Liver (tissue), 8 donors: ENCODE measurements at regions not wholly inside any gene's neighbourhood (a gene's known extent, or its start where the extent isn't known, plus 50 kb on each side); places are given as distances from the start of the nearest gene placed in this dataset.

ENCODE experiments used
- DNase-seq: peaks from one replicate; pipeline ENCODE4 v3.0.0-alpha.2; 2017; ENCODE audit warnings: low spot score
- H3K27ac ChIP-seq, 2 donors: one replicate each; pipeline ENCODE4 v1.7.0; 2013; ENCODE audit warnings: inconsistent platforms in 2 of 2, low read length in 2 of 2, control low read depth in 1 of 2, low read depth in 1 of 2, mild to moderate bottlenecking in 1 of 2
- H3K27me3 ChIP-seq, 4 donors: one replicate each; pipeline versions ENCODE4 v1.6.1 to v1.7.0; 2013; ENCODE audit warnings: low read length in 3 of 4, inconsistent platforms in 1 of 4, mild to moderate bottlenecking in 1 of 4, moderate library complexity in 1 of 4; ENCODE audit not compliant: control insufficient read depth in 4 of 4, insufficient read depth in 4 of 4
- H3K36me3 ChIP-seq, 4 donors: one replicate each; pipeline versions ENCODE4 v1.6.1 to v1.7.0; 2013; ENCODE audit warnings: low read length in 3 of 4, mild to moderate bottlenecking in 3 of 4, low read depth in 1 of 4, moderate library complexity in 1 of 4; ENCODE audit not compliant: control insufficient read depth in 4 of 4, insufficient read depth in 3 of 4
- H3K4me1 ChIP-seq, 4 donors: one replicate each; pipeline versions ENCODE4 v1.6.1 to v1.7.0; 2013; ENCODE audit warnings: low read length in 3 of 4, mild to moderate bottlenecking in 3 of 4, moderate library complexity in 1 of 4; ENCODE audit not compliant: control insufficient read depth in 4 of 4, insufficient read depth in 4 of 4
- H3K4me3 ChIP-seq, 3 donors: one replicate each; pipeline versions ENCODE4 v1.6.1 to v1.7.0; 2013; ENCODE audit warnings: low read length in 3 of 3, control low read depth in 1 of 3, low read depth in 1 of 3, mild to moderate bottlenecking in 1 of 3
- H3K9ac ChIP-seq, 2 donors: one replicate each; pipeline ENCODE4 v1.7.0; 2013; ENCODE audit warnings: low read length in 2 of 2, mild to moderate bottlenecking in 2 of 2, moderate library complexity in 2 of 2, control low read depth in 1 of 2, low read depth in 1 of 2
- H3K9me3 ChIP-seq, 4 donors: one replicate each; pipeline versions ENCODE4 v1.6.1 to v1.7.0; 2013; ENCODE audit warnings: low read length in 3 of 4; ENCODE audit not compliant: control insufficient read depth in 4 of 4
- ATF3 ChIP-seq: IDR thresholded peaks from 2 replicates; pipeline ENCODE4 v1.6.1; 2016; ENCODE audit warnings: antibody characterized with exemption
- CTCF ChIP-seq: fragments of 150-350 bp; IDR thresholded peaks from 2 replicates; pipeline ENCODE4 v1.5.1; 2017; ENCODE audit warnings: improper control_type of control experiment, low read depth, low read length; ENCODE audit not compliant: missing input control
- EGR1 ChIP-seq, 2 donors: IDR thresholded peaks; 2 replicates each; pipeline ENCODE4 v1.6.1; 2016 to 2018; ENCODE audit warnings: antibody characterized with exemption in 2 of 2, low read depth in 2 of 2
- FOXA1 ChIP-seq: IDR thresholded peaks from 2 replicates; pipeline ENCODE4 v1.6.1; 2016; ENCODE audit warnings: antibody characterized with exemption
- FOXA2 ChIP-seq: IDR thresholded peaks from 2 replicates; pipeline ENCODE4 v1.6.1; 2016; ENCODE audit warnings: antibody characterized with exemption
- GABPA ChIP-seq, 2 donors: IDR thresholded peaks in 1 of 2; conservative IDR thresholded peaks in 1 of 2; 2 replicates each; pipeline ENCODE4 v1.6.1; 2016; ENCODE audit warnings: antibody characterized with exemption in 2 of 2, mild to moderate bottlenecking in 1 of 2, moderate library complexity in 1 of 2
- HNF4A ChIP-seq, 2 donors: conservative IDR thresholded peaks; 2 replicates each; pipeline ENCODE4 v1.6.1; 2016; ENCODE audit warnings: antibody characterized with exemption in 2 of 2, mild to moderate bottlenecking in 2 of 2
- HNF4G ChIP-seq: IDR thresholded peaks from 2 replicates; pipeline ENCODE4 v1.6.1; 2016; ENCODE audit warnings: antibody characterized with exemption
- JUND ChIP-seq, 2 donors: IDR thresholded peaks; 2 replicates each; pipeline ENCODE4 v1.6.1; 2016; ENCODE audit warnings: antibody characterized with exemption in 2 of 2
- MAX ChIP-seq: IDR thresholded peaks from 2 replicates; pipeline ENCODE4 v1.6.1; 2016; ENCODE audit warnings: antibody characterized with exemption
- NR2F2 ChIP-seq: IDR thresholded peaks from 2 replicates; pipeline ENCODE4 v1.6.1; 2016; ENCODE audit warnings: antibody characterized with exemption
- RAD21 ChIP-seq, 2 donors: IDR thresholded peaks; 2 replicates each; pipeline ENCODE4 v1.6.1; 2016; ENCODE audit warnings: antibody characterized with exemption in 2 of 2, mild to moderate bottlenecking in 2 of 2
- REST ChIP-seq: IDR thresholded peaks from 2 replicates; pipeline ENCODE4 v1.6.1; 2016; ENCODE audit warnings: antibody characterized with exemption, mild to moderate bottlenecking
- RXRA ChIP-seq, 2 donors: IDR thresholded peaks; 2 replicates each; pipeline ENCODE4 v1.6.1; 2017 to 2018; ENCODE audit warnings: antibody characterized with exemption in 2 of 2, mild to moderate bottlenecking in 1 of 2
- SP1 ChIP-seq: IDR thresholded peaks from 2 replicates; pipeline ENCODE4 v1.6.1; 2018; ENCODE audit warnings: antibody characterized with exemption, mild to moderate bottlenecking
- TAF1 ChIP-seq: conservative IDR thresholded peaks from 2 replicates; pipeline ENCODE4 v1.6.1; 2016; ENCODE audit warnings: antibody characterized with exemption, mild to moderate bottlenecking
- YY1 ChIP-seq: IDR thresholded peaks from 2 replicates; pipeline ENCODE4 v1.6.1; 2016; ENCODE audit warnings: antibody characterized with exemption, mild to moderate bottlenecking
- ZBTB33 ChIP-seq: IDR thresholded peaks from 2 replicates; pipeline ENCODE4 v1.6.1; 2016; ENCODE audit warnings: antibody characterized with exemption
- WGBS: extraction: QIAGEN DNeasy Blood & Tissue Kit; methylation state at CpG from one replicate; pipeline ENCODE4 v1.1.7; 2013; 5-methylcytosine and 5-hydroxymethylcytosine counted together
- donor health status: healthy.
- donor health status: healthy.
- donor health status: healthy.
- donor health status: healthy.
- donor health status: healthy.

- H3K9ac ChIP-seq, result no peak overlapping the region
- no peak for TF ChIP-seq RXRA (IDR thresholded peaks at IDR 0.05)
- no peak for TF ChIP-seq EGR1 (IDR thresholded peaks at IDR 0.05; ENCODE audit: low read depth in 2 of 2)
- no peak for TF ChIP-seq HNF4A (conservative IDR thresholded peaks at IDR 0.05)
- TF ChIP-seq GABPA (IDR thresholded peaks at IDR 0.05 in 1 of 2, conservative IDR thresholded peaks at IDR 0.05 in 1 of 2), result no peak
- no peak for TF ChIP-seq FOXA2
- TF ChIP-seq NR2F2, result no peak
- no peak for TF ChIP-seq FOXA1
- TF ChIP-seq ATF3, result no peak
- DNase-seq, result no peak
- H3K9me3 ChIP-seq, result peaks cover 0 to 4% (median 0%) of the 10 kb centered on the region in 4 donors
- no peaks in the 10 kb centered on the region for H3K36me3 ChIP-seq
- H3K27me3 ChIP-seq, result no peaks in the 10 kb centered on the region
- H3K27ac ChIP-seq, result no peak overlapping the region
- no peaks in the 10 kb centered on the region for H3K4me1 ChIP-seq
- WGBS, result 54% methylated on average over 1 of the region's 1 CpG
- no peak overlapping the region for H3K4me3 ChIP-seq
These were observed 2166.6 kb downstream of the TP53TG3F start for GRCh38 chr16:35626041-35626440.

GRCh38 chr16:35628976-35629375 is 2169.6 kb downstream of the TP53TG3F start:
- 58% methylated on average over 3 of the region's 3 CpGs for WGBS
- DNase-seq, result no peak
- no peaks in the 10 kb centered on the region for H3K4me1 ChIP-seq
- H3K9me3 ChIP-seq, result peaks cover 0 to 4% (median 0%) of the 10 kb centered on the region in 4 donors
- no peak overlapping the region for H3K4me3 ChIP-seq
- no peaks in the 10 kb centered on the region for H3K27me3 ChIP-seq
- H3K36me3 ChIP-seq, result no peaks in the 10 kb centered on the region
- H3K27ac ChIP-seq, result no peak overlapping the region
- TF ChIP-seq YY1 (no peak), FOXA1 (no peak), GABPA (IDR thresholded peaks at IDR 0.05 in 1 of 2, conservative IDR thresholded peaks at IDR 0.05 in 1 of 2) (no peak), NR2F2 (no peak), MAX (no peak), CTCF (no peak), REST (no peak), EGR1 (IDR thresholded peaks at IDR 0.05; ENCODE audit: low read depth in 2 of 2) (no peak), JUND (IDR thresholded peaks at IDR 0.05) (no peak), RAD21 (IDR thresholded peaks at IDR 0.05) (no peak), TAF1 (no peak), ZBTB33 (no peak), FOXA2 (no peak), RXRA (IDR thresholded peaks at IDR 0.05) (no peak), SP1 (no peak), HNF4A (conservative IDR thresholded peaks at IDR 0.05) (no peak), HNF4G (no peak), ATF3 (no peak)
- H3K9ac ChIP-seq, result no peak overlapping the region
